Thoracic aorta (tissue), 2 donors: ENCODE measurements at regions not wholly inside any gene's neighbourhood (a gene's known extent, or its start where the extent isn't known, plus 50 kb on each side); places are given as distances from the start of the nearest gene placed in this dataset.

Experiments
- ATAC-seq: fragments of 150-250 bp; one replicate; pipeline ENCODE4 v1.8.0; 2017; ENCODE audit warnings: low read depth; ENCODE audit not compliant: insufficient number of reproducible peaks, low FRiP score
- DNase-seq: peaks from one replicate; pipeline ENCODE4 v3.0.0-alpha.2; 2020; ENCODE audit warnings: low spot score
- H3K27ac ChIP-seq, 2 donors: fragments of 200-600 bp; sonication (generic); 1 replicate in 1 of 2; 2 replicates in 1 of 2; pipeline ENCODE4 v1.5.1; 2016; ENCODE audit warnings: mild to moderate bottlenecking in 2 of 2, moderate library complexity in 2 of 2
- H3K27me3 ChIP-seq: fragments of 200-600 bp; sonication (generic); replicated peaks from 2 replicates; pipeline ENCODE4 v1.6.0; 2016; ENCODE audit warnings: mild to moderate bottlenecking; ENCODE audit not compliant: insufficient read depth
- H3K36me3 ChIP-seq: fragments of 200-600 bp; sonication (generic); one replicate; pipeline ENCODE4 v1.5.1; 2016
- H3K4me1 ChIP-seq, 2 donors: fragments of 200-600 bp; sonication (generic); 1 replicate in 1 of 2; 2 replicates in 1 of 2; pipeline versions ENCODE4 v1.5.1 to v1.6.0; 2016; ENCODE audit warnings: low read depth in 2 of 2, mild to moderate bottlenecking in 1 of 2; ENCODE audit not compliant: control insufficient read depth in 1 of 2
- H3K4me3 ChIP-seq: fragments of 200-600 bp; sonication (generic); 2 replicates; pipeline ENCODE4 v1.5.1; 2016; ENCODE audit warnings: mild to moderate bottlenecking
- H3K9me3 ChIP-seq: fragments of 200-600 bp; sonication (generic); 2 replicates; pipeline ENCODE4 v1.5.1; 2016
- TF ChIP-seq, protein P1 (sequence below): fragments of 200-600 bp; sonication (generic); IDR thresholded peaks from one replicate; pipeline ENCODE4 v1.5.1; 2019; ENCODE audit warnings: antibody characterized with exemption

DNA sequence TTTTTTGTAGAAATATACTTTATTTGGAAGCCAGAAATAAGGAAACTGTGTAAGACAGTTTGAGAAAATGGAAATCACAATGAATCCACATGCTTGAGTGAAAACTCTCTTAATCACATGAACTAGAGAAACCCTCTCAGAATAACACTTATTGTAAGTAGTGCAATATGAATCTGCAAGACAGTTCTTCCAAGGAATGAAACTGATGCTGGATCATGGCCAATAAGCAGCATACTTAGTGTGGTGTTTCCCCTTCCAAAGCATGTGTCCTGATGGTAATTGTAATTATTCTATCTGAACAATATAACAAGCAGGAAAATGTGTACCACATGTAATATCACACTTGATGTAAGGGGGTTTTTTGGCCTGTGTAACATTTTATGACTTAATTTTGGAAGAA, 1870.5 kb upstream of the TENM3 start:
- H3K36me3 ChIP-seq, result no peaks in the 10 kb centered on the region
- no peaks in the 10 kb centered on the region for H3K9me3 ChIP-seq
- H3K4me3 ChIP-seq, result no peak overlapping the region
- no peak overlapping the region for H3K27ac ChIP-seq
- DNase-seq (no peak), ATAC-seq (no peak)
- H3K27me3 ChIP-seq, result no peaks in the 10 kb centered on the region
- TF ChIP-seq, protein P1, sequence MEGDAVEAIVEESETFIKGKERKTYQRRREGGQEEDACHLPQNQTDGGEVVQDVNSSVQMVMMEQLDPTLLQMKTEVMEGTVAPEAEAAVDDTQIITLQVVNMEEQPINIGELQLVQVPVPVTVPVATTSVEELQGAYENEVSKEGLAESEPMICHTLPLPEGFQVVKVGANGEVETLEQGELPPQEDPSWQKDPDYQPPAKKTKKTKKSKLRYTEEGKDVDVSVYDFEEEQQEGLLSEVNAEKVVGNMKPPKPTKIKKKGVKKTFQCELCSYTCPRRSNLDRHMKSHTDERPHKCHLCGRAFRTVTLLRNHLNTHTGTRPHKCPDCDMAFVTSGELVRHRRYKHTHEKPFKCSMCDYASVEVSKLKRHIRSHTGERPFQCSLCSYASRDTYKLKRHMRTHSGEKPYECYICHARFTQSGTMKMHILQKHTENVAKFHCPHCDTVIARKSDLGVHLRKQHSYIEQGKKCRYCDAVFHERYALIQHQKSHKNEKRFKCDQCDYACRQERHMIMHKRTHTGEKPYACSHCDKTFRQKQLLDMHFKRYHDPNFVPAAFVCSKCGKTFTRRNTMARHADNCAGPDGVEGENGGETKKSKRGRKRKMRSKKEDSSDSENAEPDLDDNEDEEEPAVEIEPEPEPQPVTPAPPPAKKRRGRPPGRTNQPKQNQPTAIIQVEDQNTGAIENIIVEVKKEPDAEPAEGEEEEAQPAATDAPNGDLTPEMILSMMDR, result no peak
- H3K4me1 ChIP-seq, result no peaks in the 10 kb centered on the region

DNA sequence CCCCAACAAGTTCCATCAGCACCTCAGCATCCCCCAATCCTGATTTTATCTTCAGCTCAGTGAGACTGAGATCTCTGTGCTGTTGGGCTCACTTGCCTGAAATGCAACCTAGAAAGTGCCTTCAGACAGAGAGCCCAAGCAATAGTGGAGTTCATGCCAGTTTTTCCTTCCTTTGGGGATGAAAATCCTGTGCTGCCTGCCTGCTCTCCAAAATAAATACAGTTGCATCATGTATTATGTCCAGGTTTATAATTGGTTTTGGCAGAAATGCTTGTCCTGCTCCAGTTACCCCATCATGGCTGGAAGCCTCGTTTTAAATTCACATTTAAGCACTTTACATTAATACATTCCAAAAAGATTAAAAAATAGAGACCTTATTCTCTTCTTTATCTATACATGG, 1865.5 kb upstream of the TENM3 start:
- no peak for DNase-seq
- H3K4me1 ChIP-seq, result no peaks in the 10 kb centered on the region
- no peak for ATAC-seq
- H3K9me3 ChIP-seq, result no peaks in the 10 kb centered on the region
- no peak overlapping the region for H3K27ac ChIP-seq
- no peak overlapping the region for H3K4me3 ChIP-seq
- TF ChIP-seq, protein P1, result no peak
- no peaks in the 10 kb centered on the region for H3K36me3 ChIP-seq
- no peaks in the 10 kb centered on the region for H3K27me3 ChIP-seq

DNA sequence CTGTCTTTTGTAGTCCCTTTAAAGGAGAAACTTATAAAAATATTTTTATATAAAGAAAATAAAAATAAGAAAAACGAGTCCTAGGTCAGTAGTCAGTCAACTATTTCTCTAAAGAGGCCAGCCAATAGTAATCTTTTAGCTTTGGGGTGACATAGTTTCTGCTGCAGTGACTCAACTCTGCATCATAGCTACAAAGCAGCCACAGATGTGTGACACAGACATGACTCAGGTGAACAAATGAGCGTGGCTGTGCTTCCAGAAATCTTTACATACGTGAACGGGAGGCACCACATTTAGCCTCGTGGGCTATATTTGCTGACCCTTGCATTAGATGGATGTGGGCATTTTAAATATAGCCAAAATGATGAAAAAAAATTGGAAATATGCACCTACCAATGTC, 1862.5 kb upstream of the TENM3 start:
- Histone ChIP-seq H3K4me3 (no peak overlapping the region), H3K4me1 (no peaks in the 10 kb centered on the region), H3K36me3 (no peaks in the 10 kb centered on the region), H3K9me3 (no peaks in the 10 kb centered on the region), H3K27me3 (no peaks in the 10 kb centered on the region), H3K27ac (no peak overlapping the region)
- ATAC-seq (no peak), DNase-seq (no peak)
- TF ChIP-seq, protein P1, result no peak

DNA sequence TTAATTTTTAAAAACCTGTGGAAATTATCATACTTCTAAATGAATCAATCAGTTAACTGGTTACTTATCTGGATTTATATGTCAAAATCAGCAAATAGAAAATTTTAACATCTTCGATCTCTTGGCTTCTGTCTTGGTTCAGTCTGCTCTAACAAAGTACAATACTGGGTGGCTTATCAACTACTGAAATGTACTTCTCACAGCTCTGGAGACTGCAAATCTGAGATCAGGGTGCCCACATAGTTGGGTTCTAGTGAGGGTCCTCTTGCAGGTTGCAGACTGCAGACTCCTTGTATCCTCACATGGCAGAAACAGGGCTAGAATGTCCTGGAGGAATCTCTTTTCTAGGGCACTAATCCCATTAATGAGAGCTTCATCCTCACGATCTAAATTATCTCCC, 1851.6 kb upstream of the TENM3 start:
- no peak for ATAC-seq
- no peaks in the 10 kb centered on the region for H3K27me3 ChIP-seq
- TF ChIP-seq, protein P1, result no peak
- H3K4me3 ChIP-seq, result no peak overlapping the region
- H3K9me3 ChIP-seq, result no peaks in the 10 kb centered on the region
- no peaks in the 10 kb centered on the region for H3K4me1 ChIP-seq
- DNase-seq, result no peak
- H3K36me3 ChIP-seq, result no peaks in the 10 kb centered on the region
- H3K27ac ChIP-seq, result no peak overlapping the region

DNA sequence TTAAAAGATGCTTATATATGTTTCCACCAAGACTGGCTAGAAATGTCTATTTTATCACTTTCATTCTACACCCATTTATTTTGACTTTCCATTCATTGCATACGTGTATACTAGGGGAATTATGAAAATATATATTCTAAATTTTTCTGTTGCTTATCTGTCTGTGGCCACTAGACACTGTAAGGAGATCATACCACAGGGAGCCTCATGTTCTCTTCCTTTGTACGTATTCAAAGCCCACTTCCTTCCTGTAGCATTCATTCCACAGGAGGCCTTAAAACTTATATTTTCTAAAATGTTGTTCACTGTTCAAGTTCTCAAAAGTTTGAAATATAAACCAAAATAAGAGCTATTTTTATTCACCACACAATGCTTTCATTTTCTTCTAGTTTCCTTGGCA, 1848.9 kb upstream of the TENM3 start:
- H3K27ac ChIP-seq, result no peak overlapping the region
- no peaks in the 10 kb centered on the region for H3K36me3 ChIP-seq
- no peak overlapping the region for H3K4me3 ChIP-seq
- TF ChIP-seq, protein P1, result no peak
- ATAC-seq (no peak), DNase-seq (no peak)
- H3K27me3 ChIP-seq, result no peaks in the 10 kb centered on the region
- no peaks in the 10 kb centered on the region for H3K9me3 ChIP-seq
- H3K4me1 ChIP-seq, result no peaks in the 10 kb centered on the region
